C4-2B (cell line): ENCODE measurements at regions not wholly inside any gene's neighbourhood (a gene's known extent, or its start where the extent isn't known, plus 50 kb on each side); places are given as distances from the start of the nearest gene placed in this dataset.

Experiments
- H3K27ac ChIP-seq: fragments of 450-650 bp; 2 replicates; pipeline ENCODE4 v1.5.1; 2017
- ZFX ChIP-seq: fragments of 450-650 bp; IDR thresholded peaks from 2 replicates; pipeline ENCODE4 v1.6.1; 2017
- TF ChIP-seq, protein P1 (sequence below): fragments of 450-650 bp; conservative IDR thresholded peaks from 2 replicates; pipeline ENCODE4 v1.5.1; 2017; ENCODE audit warnings: mild to moderate bottlenecking

DNA sequence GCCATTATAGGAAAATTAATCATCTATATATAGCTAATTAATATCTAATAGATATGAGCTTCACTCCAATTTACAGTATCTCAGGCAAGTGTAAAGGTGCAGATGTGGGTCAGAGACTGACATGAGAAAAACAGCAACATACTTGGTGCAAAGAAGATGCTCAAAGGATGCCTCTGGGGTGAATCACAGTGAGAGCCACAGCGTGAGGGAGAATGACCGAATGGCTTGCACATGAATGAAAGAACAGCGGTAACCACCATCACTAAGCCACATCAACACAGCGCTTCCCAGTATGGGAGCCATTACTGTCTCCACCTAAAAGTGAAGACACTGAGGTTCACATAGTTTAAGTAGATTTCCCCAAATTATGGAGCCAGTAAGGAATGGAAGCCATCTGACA is 423.4 kb upstream of the ID2 start:
- no peak for TF ChIP-seq ZFX
- TF ChIP-seq, protein P1, sequence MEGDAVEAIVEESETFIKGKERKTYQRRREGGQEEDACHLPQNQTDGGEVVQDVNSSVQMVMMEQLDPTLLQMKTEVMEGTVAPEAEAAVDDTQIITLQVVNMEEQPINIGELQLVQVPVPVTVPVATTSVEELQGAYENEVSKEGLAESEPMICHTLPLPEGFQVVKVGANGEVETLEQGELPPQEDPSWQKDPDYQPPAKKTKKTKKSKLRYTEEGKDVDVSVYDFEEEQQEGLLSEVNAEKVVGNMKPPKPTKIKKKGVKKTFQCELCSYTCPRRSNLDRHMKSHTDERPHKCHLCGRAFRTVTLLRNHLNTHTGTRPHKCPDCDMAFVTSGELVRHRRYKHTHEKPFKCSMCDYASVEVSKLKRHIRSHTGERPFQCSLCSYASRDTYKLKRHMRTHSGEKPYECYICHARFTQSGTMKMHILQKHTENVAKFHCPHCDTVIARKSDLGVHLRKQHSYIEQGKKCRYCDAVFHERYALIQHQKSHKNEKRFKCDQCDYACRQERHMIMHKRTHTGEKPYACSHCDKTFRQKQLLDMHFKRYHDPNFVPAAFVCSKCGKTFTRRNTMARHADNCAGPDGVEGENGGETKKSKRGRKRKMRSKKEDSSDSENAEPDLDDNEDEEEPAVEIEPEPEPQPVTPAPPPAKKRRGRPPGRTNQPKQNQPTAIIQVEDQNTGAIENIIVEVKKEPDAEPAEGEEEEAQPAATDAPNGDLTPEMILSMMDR: no peak
- no peak overlapping the region for H3K27ac ChIP-seq

DNA sequence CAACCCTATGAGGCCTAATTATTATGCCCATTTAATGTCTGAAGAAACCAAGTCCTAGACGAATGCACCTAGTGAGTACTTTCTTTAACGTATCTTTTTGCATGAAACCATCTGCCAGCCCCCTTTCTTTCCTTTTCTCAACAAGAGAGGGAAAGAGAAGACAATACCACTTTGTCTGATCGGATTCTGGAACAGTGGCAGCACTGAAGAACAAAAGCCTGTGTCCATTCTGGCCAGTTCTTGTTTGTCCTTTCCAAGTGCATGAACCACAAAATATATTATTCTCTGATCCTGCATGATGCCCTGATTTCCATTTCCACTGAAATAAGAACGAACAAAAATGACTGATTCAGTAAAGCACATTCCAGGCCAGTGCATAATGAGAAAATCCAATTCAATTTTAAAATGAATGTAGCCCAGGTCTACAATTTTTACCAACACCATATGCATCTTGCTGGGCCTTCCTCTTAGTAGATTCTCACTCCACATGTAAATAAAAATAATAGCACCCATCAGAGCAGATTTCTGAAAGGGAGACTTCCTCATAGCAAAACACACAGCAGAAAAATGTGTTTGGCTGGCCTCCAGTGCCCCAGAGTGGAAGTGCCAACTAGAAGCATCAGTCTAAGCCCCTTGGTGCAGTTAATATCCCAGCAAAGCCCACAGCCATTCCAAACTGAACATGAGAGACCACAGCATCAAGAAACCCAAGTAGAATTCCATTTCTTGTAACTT is 422.6 kb upstream of the ID2 start:
- TF ChIP-seq, protein P1: no peak
- TF ChIP-seq ZFX: no peak
- H3K27ac ChIP-seq: no peak overlapping the region

DNA sequence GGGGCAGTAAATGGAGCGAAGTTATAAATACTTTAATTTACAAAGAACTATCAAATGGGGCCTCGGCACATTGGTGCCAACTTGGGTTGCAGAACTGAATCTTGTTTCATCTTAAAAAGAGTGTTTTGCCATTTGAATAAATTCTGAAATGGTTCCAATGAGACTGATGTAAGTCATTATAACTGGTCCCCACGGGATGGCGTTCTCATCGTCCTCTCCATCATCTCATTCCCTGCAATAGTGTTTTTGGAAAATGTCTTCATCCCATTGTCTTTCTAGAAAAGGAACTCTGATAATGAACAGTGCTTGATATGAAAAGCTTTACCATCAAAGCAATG is 422.0 kb upstream of the ID2 start:
- no peak overlapping the region for H3K27ac ChIP-seq
- TF ChIP-seq ZFX: no peak
- TF ChIP-seq, protein P1: no peak

DNA sequence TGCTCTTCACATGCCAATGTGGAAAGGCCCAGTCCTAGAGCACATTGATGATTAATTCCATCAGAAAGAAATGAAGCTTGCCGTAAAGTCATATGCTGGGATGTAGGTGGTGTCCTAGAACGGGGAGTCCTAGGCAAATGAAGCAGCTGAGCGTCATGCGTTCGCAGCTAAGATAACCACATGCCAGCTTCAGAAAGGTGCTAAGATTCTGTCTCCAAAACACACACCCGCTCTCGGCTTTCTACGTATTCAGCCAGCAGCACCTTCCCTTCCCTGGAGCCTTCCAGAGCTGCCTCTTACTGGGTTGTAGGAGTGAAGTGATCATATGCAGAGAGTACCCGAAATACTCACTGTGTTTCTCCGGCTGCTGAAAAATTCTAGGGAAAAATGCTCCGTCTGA is 421.6 kb upstream of the ID2 start:
- TF ChIP-seq, protein P1: no peak
- TF ChIP-seq ZFX: no peak
- no peak overlapping the region for H3K27ac ChIP-seq

DNA sequence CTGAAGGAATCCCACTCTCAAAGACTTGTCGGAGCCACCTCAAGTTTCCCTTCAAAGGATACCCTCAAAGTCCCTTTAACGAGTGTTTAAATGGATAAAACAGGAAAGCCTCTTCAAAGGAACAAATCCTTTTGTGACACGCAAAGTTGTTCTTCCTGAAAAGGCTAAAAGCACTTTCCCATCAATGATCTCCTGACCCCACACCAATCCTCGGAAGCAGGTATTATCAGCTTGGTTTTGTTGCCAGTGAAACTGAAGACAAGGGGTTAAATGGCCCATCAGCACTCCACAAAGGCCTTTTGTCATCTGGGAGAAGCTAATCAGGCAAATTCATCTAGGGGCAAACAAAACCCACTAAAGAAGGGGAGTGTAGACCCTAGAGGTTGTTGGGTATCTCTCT is 418.0 kb upstream of the ID2 start:
- H3K27ac ChIP-seq: no peak overlapping the region
- TF ChIP-seq, protein P1: no peak
- no peak for TF ChIP-seq ZFX

DNA sequence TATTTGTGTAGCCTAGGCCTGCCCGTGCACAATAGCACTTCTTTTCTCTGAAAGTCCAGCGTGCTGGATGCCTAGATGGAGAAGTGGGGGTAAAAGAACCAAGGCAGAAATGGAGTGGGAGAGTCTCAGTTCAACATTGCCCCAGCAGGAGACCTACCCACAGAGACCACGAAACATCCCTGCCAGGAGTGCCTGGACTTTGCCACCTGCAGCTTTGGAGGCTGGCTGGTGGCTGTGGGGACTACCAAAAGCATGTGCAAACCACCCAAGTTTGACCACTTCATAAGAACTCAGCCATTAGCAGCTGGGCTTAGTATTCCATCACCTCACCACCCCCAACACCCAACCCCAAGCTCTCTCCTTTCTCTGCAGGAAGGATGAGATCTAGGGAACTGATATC is 416.9 kb upstream of the ID2 start:
- no peak overlapping the region for H3K27ac ChIP-seq
- TF ChIP-seq, protein P1: no peak
- TF ChIP-seq ZFX: no peak

DNA sequence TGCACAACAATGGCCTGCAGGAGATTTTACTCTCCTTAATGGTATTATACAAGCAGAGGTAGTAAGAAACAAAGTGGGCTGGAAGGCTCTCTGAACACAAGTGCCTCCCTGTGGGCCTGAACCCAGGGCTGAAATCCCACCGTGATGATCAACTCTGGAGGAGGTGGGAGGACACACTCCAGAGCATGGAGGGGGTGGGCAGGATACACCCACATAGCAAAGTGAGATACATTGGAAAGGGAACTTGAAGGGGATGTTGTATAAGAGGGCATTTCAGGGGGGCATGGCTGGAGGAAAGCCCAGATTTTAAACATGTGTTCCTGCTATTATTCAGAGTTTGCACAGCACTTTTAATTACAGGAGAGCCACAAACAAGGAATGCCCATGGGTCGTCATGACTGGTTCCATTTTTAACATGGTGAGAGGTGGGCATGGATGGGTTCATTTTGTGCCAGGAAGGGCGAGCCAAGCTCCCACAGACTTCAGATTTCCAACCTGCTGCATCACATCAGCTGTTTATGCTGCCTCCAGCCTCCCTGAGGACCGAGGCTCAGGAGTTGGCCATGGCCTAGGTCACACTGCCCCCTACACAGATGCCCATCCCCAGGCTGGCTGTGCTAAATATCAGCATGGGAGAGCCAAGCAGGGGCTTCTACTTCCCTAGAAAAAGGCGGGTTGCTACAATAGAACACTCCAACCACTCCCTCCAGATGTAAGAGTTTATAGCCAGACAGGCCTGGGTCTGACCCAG is 416.2 kb upstream of the ID2 start:
- no peak overlapping the region for H3K27ac ChIP-seq

More for the DNA sequence above, 416.2 kb upstream of the ID2 start:
- TF ChIP-seq, protein P1: no peak
- TF ChIP-seq ZFX: no peak
